ENCODE measurements at regions not wholly inside any gene's neighbourhood (a gene's known extent, or its start where the extent isn't known, plus 50 kb on each side); places are given as distances from the start of the nearest gene placed in this dataset.
A peak's percentile ranks its signal among the peaks of the same experiment; 100 is the strongest.

GRCh38 chr1:208917723-208918122, 665.8 kb upstream of the CAMK1G start:
- FAIRE-seq (peak; percentile 56), DNase-seq (ENCODE audit: insufficient read length) (no peak)
- TF ChIP-seq TAF1 (IDR thresholded peaks at IDR 0.05; ENCODE audit: borderline replicate concordance, low read depth, low read length) (no peak), POLR2AphosphoS5 (IDR thresholded peaks at IDR 0.05; ENCODE audit: low read depth, low read length) (no peak), POLR2A (IDR thresholded peaks at IDR 0.05; ENCODE audit: low read depth, low read length) (no peak)

- TF ChIP-seq POLR2AphosphoS5 (IDR thresholded peaks at IDR 0.05; ENCODE audit: low read depth, low read length), result no peak
- no peak for TF ChIP-seq TAF1 (IDR thresholded peaks at IDR 0.05; ENCODE audit: borderline replicate concordance, low read depth, low read length)
- DNase-seq (ENCODE audit: insufficient read length) (no peak), FAIRE-seq (no peak)
Measured at GRCh38 chr1:208918160-208918559, 665.4 kb upstream of the CAMK1G start.

DNA sequence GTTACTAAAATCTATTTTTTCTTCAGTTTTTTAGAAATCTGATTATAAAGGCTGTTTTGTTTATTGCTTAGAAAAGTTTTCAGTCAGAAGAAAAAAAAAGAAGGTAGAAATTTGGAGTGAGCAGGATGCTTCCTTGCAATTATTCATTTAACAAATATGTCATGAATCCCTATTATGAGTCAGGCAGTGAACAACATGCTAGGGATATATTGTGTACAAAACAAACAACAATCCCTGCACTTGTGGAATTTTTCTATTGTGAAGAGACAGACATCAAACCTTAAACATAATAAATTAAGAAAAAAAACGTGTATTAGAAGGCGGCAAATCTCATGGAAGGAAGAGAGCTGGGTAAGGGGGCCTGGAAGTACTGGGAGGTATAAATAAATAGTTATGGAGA, 664.1 kb upstream of the CAMK1G start:
- DNase-seq (ENCODE audit: insufficient read length) (no peak), FAIRE-seq (no peak)
- TF ChIP-seq POLR2AphosphoS5 (IDR thresholded peaks at IDR 0.05; ENCODE audit: low read depth, low read length) (no peak), POLR2A (IDR thresholded peaks at IDR 0.05; ENCODE audit: low read depth, low read length) (no peak), TAF1 (IDR thresholded peaks at IDR 0.05; ENCODE audit: borderline replicate concordance, low read depth, low read length) (no peak)

- TF ChIP-seq POLR2A (IDR thresholded peaks at IDR 0.05; ENCODE audit: low read depth, low read length), result no peak
- TF ChIP-seq POLR2AphosphoS5 (IDR thresholded peaks at IDR 0.05; ENCODE audit: low read depth, low read length), result no peak
- TF ChIP-seq TAF1 (IDR thresholded peaks at IDR 0.05; ENCODE audit: borderline replicate concordance, low read depth, low read length), result no peak
- DNase-seq (ENCODE audit: insufficient read length) (no peak), FAIRE-seq (no peak)
Measured at GRCh38 chr1:208921259-208921658, 662.3 kb upstream of the CAMK1G start.

- no peak for TF ChIP-seq POLR2AphosphoS5 (IDR thresholded peaks at IDR 0.05; ENCODE audit: low read depth, low read length)
- TF ChIP-seq TAF1 (IDR thresholded peaks at IDR 0.05; ENCODE audit: borderline replicate concordance, low read depth, low read length), result no peak
- TF ChIP-seq POLR2A (IDR thresholded peaks at IDR 0.05; ENCODE audit: low read depth, low read length), result no peak
- DNase-seq (ENCODE audit: insufficient read length), result no peak
- FAIRE-seq, result no peak
Measured at GRCh38 chr1:208923456-208923855, 660.1 kb upstream of the CAMK1G start.

- no peak for FAIRE-seq
- TF ChIP-seq TAF1 (IDR thresholded peaks at IDR 0.05; ENCODE audit: borderline replicate concordance, low read depth, low read length) (no peak), POLR2A (IDR thresholded peaks at IDR 0.05; ENCODE audit: low read depth, low read length) (no peak), POLR2AphosphoS5 (IDR thresholded peaks at IDR 0.05; ENCODE audit: low read depth, low read length) (no peak)
- DNase-seq (ENCODE audit: insufficient read length), result no peak
Measured at GRCh38 chr1:208923946-208924720, 659.4 kb upstream of the CAMK1G start.

DNA sequence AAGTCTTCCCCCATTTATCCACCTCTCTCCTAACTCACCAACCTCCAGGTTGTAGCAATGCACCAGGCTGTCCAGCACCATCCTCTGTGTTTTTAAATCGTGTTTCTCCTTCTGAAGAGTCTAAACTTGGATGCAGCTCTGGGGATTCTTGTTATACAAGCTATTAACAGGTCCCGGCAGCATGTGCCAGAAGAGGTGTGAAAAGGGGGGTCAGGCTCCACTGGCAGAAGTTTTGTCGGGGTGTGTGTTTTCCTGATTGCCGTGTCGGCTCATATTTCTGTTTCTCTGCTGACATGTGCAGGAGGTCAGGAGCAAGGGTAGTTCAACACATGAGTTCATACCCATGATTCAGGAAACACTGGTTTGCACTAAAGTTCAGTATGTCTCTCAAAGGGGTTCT, 658.6 kb upstream of the CAMK1G start:
- no peak for DNase-seq (ENCODE audit: insufficient read length)
- no peak for FAIRE-seq
- TF ChIP-seq TAF1 (IDR thresholded peaks at IDR 0.05; ENCODE audit: borderline replicate concordance, low read depth, low read length), result no peak
- no peak for TF ChIP-seq POLR2A (IDR thresholded peaks at IDR 0.05; ENCODE audit: low read depth, low read length)
- TF ChIP-seq POLR2AphosphoS5 (IDR thresholded peaks at IDR 0.05; ENCODE audit: low read depth, low read length), result no peak

- FAIRE-seq, result no peak
- TF ChIP-seq POLR2A (IDR thresholded peaks at IDR 0.05; ENCODE audit: low read depth, low read length), result no peak
- TF ChIP-seq POLR2AphosphoS5 (IDR thresholded peaks at IDR 0.05; ENCODE audit: low read depth, low read length), result no peak
- TF ChIP-seq TAF1 (IDR thresholded peaks at IDR 0.05; ENCODE audit: borderline replicate concordance, low read depth, low read length), result no peak
- no peak for DNase-seq (ENCODE audit: insufficient read length)
Measured at GRCh38 chr1:208928349-208929010, 655.0 kb upstream of the CAMK1G start.

GRCh38 chr1:208929575-208929974, 653.9 kb upstream of the CAMK1G start:
- DNase-seq (ENCODE audit: insufficient read length), result no peak
- no peak for FAIRE-seq
- no peak for TF ChIP-seq POLR2A (IDR thresholded peaks at IDR 0.05; ENCODE audit: low read depth, low read length)
- TF ChIP-seq POLR2AphosphoS5 (IDR thresholded peaks at IDR 0.05; ENCODE audit: low read depth, low read length), result no peak
- TF ChIP-seq TAF1 (IDR thresholded peaks at IDR 0.05; ENCODE audit: borderline replicate concordance, low read depth, low read length), result no peak

DNA sequence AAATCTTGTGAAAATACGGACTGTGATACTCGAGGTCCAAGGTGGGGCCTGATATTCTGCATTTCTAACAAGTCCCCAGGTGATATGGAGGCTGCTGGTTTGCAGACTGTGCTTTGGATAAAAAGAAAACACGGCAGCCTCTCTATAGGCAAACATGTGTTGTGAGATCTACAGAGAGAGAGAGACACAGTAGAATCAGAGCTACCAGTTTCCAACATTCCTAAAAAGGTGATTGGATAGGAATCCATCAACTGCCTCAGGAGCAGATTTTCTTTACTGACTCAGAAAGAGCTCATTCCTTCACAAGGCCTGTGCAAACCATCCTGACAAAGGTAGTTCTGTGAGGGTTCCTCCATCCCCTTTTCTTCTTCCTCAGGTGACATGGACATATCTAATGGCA, 651.6 kb upstream of the CAMK1G start:
- FAIRE-seq, result no peak
- no peak for TF ChIP-seq POLR2AphosphoS5 (IDR thresholded peaks at IDR 0.05; ENCODE audit: low read depth, low read length)
- TF ChIP-seq TAF1 (IDR thresholded peaks at IDR 0.05; ENCODE audit: borderline replicate concordance, low read depth, low read length), result no peak
- no peak for TF ChIP-seq POLR2A (IDR thresholded peaks at IDR 0.05; ENCODE audit: low read depth, low read length)
- no peak for DNase-seq (ENCODE audit: insufficient read length)

DNA sequence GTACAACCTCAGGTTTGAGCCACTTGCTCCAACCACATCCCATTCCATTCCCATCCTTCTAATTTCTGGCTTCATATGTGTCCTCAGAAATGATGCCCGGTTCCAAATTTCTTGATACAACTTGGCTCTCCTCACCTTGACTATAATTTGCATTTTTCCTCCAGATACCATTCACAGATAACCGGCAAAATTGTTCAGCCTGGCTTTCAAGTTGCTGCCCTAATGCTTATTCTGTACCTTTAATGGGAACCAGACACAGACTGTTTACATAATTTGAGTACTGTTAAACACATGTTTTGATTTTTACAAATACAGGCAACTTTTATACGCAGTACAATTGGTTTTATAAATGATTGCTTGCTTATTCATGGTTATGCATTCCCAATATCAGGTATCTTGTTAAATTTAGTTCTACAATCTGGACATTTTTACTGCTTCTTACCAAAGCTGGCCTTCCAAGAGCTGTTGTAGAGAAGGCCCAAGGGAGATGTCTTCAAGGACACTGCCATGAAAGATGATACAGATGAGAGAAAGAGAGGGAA, 649.5 kb upstream of the CAMK1G start:
- DNase-seq (ENCODE audit: insufficient read length), result no peak
- TF ChIP-seq POLR2A (IDR thresholded peaks at IDR 0.05; ENCODE audit: low read depth, low read length) (no peak), POLR2AphosphoS5 (IDR thresholded peaks at IDR 0.05; ENCODE audit: low read depth, low read length) (no peak), TAF1 (IDR thresholded peaks at IDR 0.05; ENCODE audit: borderline replicate concordance, low read depth, low read length) (no peak)
- FAIRE-seq, result no peak

DNA sequence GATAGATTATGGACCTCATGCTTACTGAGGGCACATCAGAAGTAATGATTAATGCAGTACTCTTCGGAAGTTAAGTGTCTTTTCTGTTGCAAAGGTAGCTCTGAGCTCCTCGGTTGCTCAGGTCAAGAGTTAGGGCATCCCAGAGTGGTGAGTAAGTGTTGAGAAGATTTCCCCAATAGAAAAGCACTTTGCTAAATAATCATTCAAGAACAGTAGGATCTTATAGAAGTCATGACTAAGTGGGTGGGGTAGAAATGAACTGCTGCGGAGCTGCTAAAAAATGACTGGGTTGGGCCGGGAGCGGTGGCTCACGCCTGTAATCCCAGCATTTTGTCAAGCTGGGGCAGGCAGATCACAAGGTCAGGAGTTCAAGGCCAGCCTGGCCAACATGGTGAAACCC, 648.6 kb upstream of the CAMK1G start:
- DNase-seq (ENCODE audit: insufficient read length) (no peak), FAIRE-seq (no peak)
- TF ChIP-seq POLR2AphosphoS5 (IDR thresholded peaks at IDR 0.05; ENCODE audit: low read depth, low read length) (no peak), POLR2A (IDR thresholded peaks at IDR 0.05; ENCODE audit: low read depth, low read length) (no peak), TAF1 (IDR thresholded peaks at IDR 0.05; ENCODE audit: borderline replicate concordance, low read depth, low read length) (no peak)

Measured in GM12892 (cell line).